PC-3 (cell line): ENCODE measurements at regions not wholly inside any gene's neighbourhood (a gene's known extent, or its start where the extent isn't known, plus 50 kb on each side); places are given as distances from the start of the nearest gene placed in this dataset.

Source experiments
- ATAC-seq: fragments of 200-7000 bp; cut with Tn5 transposase; 2 replicates; pipeline ENCODE4 v1.9.1; 2020; ENCODE audit warnings: mild to moderate bottlenecking, moderate library complexity
- BruUV-seq: library from RNA; stranded (reverse); fragments of 400-500 nt; replicated peaks from 2 replicates; lab custom pipeline; 2021; lab: Mats Ljungman, UMichigan
- CTCF ChIA-PET: fragments of 300-600 bp; sonication (Branson Sonifier 250); formaldehyde crosslinking; loops from one replicate; lab custom pipeline; 2022; ENCODE audit warnings: antibody characterized with exemption; lab: Charles Lee
- POLR2A ChIA-PET: fragments of 300-600 bp; sonication (Branson Sonifier 250); formaldehyde crosslinking; loops from one replicate; lab custom pipeline; 2022; ENCODE audit warnings: antibody characterized with exemption; ENCODE audit not compliant: unreplicated experiment; lab: Charles Lee
- DNase-seq: peaks from one replicate; pipeline ENCODE4 v3.0.0-alpha.2; 2015
- H2AFZ ChIP-seq: fragments of 300-600 bp; sonication (generic); 2 replicates; pipeline ENCODE4 v1.6.0; 2016; ENCODE audit warnings: antibody characterized with exemption, low read length
- H3F3A ChIP-seq: fragments of 300-600 bp; sonication (generic); one replicate; pipeline ENCODE4 v1.6.0; 2017; ENCODE audit warnings: antibody characterized with exemption, low read length, control low read depth, mild to moderate bottlenecking; ENCODE audit not compliant: unreplicated experiment
- H3K27ac ChIP-seq: fragments of 300-600 bp; sonication (generic); 2 replicates; pipeline ENCODE4 v1.5.1; 2016; ENCODE audit warnings: mild to moderate bottlenecking, low read length
- H3K27me3 ChIP-seq: fragments of 300-600 bp; sonication (generic); 2 replicates; pipeline ENCODE4 v1.6.1; 2016; ENCODE audit warnings: low read length, mixed read lengths
- H3K36me3 ChIP-seq: fragments of 300-600 bp; sonication (generic); 2 replicates; pipeline ENCODE4 v1.6.1; 2016; ENCODE audit warnings: low read depth, mixed run types, low read length, mixed read lengths
- H3K4me1 ChIP-seq: fragments of 300-600 bp; sonication (generic); 2 replicates; pipeline ENCODE4 v1.5.1; 2016; ENCODE audit warnings: low read length; ENCODE audit not compliant: insufficient read depth
- H3K4me2 ChIP-seq: fragments of 300-600 bp; sonication (generic); 2 replicates; pipeline ENCODE4 v1.6.0; 2016; ENCODE audit warnings: low read length
- H3K4me3 ChIP-seq: fragments of 300-600 bp; sonication (generic); 2 replicates; pipeline ENCODE4 v1.5.1; 2016; ENCODE audit warnings: mild to moderate bottlenecking, low read length, mixed read lengths
- H3K79me2 ChIP-seq: fragments of 300-600 bp; sonication (generic); 2 replicates; pipeline ENCODE4 v1.6.1; 2017; ENCODE audit warnings: low read length, mixed read lengths
- H3K9ac ChIP-seq: fragments of 300-600 bp; sonication (generic); 2 replicates; pipeline ENCODE4 v1.6.0; 2016; ENCODE audit warnings: mild to moderate bottlenecking, low read length
- H3K9me2 ChIP-seq: fragments of 300-600 bp; sonication (generic); replicated peaks from 2 replicates; pipeline ENCODE4 v1.6.1; 2016; ENCODE audit warnings: mixed run types, low read length, mixed read lengths
- H3K9me3 ChIP-seq: fragments of 300-600 bp; sonication (generic); 2 replicates; pipeline ENCODE4 v1.6.1; 2016; ENCODE audit warnings: low read length, mixed read lengths
- H4K20me1 ChIP-seq: fragments of 300-600 bp; sonication (generic); 2 replicates; pipeline ENCODE4 v1.6.1; 2016; ENCODE audit warnings: low read length, mixed read lengths
- CTCF ChIP-seq: fragments of 300-600 bp; sonication (generic); conservative IDR thresholded peaks from 2 replicates; pipeline ENCODE4 v1.5.1; 2017; ENCODE audit warnings: antibody characterized with exemption, low read depth, mild to moderate bottlenecking, low read length
- EZH2 ChIP-seq: fragments of 300-600 bp; sonication (generic); IDR thresholded peaks from one replicate; pipeline ENCODE4 v1.6.1; 2017; ENCODE audit warnings: antibody characterized with exemption, mild to moderate bottlenecking, low read length; ENCODE audit not compliant: unreplicated experiment
- EZH2phosphoT487 ChIP-seq: fragments of 300-600 bp; sonication (generic); IDR thresholded peaks from 2 replicates; pipeline ENCODE4 v1.6.1; 2018; ENCODE audit warnings: mild to moderate bottlenecking, antibody characterized with exemption, low read length, borderline replicate concordance
- intact Hi-C: fragments of 100-400 bp; cut with micrococcal nuclease; formaldehyde crosslinking; loops from 2 replicates; pipeline ENCODE4 v1.9.0; 2023

GRCh38 chr19:27935669-27936068 is 1277.3 kb downstream of the UQCRFS1 start:
- DNase-seq: no peak
- no peaks in the 10 kb centered on the region for H3K79me2 ChIP-seq
- TF ChIP-seq CTCF (no peak), EZH2phosphoT487 (no peak), EZH2 (no peak)
- no peak overlapping the region for H3K4me3 ChIP-seq
- H3K9me3 ChIP-seq: no peaks in the 10 kb centered on the region
- H3K27ac ChIP-seq: no peak overlapping the region
- CTCF ChIA-PET: no interaction called here
- H3K4me2 ChIP-seq: no peak overlapping the region
- no peaks in the 10 kb centered on the region for H3F3A ChIP-seq
- no peaks in the 10 kb centered on the region for H3K27me3 ChIP-seq
- H3K4me1 ChIP-seq: no peaks in the 10 kb centered on the region
- no peaks in the 10 kb centered on the region for H3K36me3 ChIP-seq
- intact Hi-C loops: no loop called here
- POLR2A ChIA-PET: interaction anchor here (0.6 kb wide), 1 partner anchor 57 kb away, joined by 4 read pairs; no protein-coding TSS in a partner anchor
- no peaks in the 10 kb centered on the region for H4K20me1 ChIP-seq
- no peaks in the 10 kb centered on the region for H3K9me2 ChIP-seq
- ATAC-seq: no peak
- no peak overlapping the region for H3K9ac ChIP-seq
- BruUV-seq: no TSS peak
- no peak overlapping the region for H2AFZ ChIP-seq

- Histone ChIP-seq H4K20me1 (no peaks in the 10 kb centered on the region), H2AFZ (no peak overlapping the region), H3K4me2 (no peak overlapping the region), H3K9me2 (no peaks in the 10 kb centered on the region), H3K4me1 (no peaks in the 10 kb centered on the region), H3F3A (no peaks in the 10 kb centered on the region), H3K9ac (no peak overlapping the region), H3K27me3 (no peaks in the 10 kb centered on the region), H3K79me2 (no peaks in the 10 kb centered on the region), H3K36me3 (no peaks in the 10 kb centered on the region), H3K9me3 (no peaks in the 10 kb centered on the region), H3K27ac (no peak overlapping the region), H3K4me3 (no peak overlapping the region)
- ChIA-PET POLR2A (no interaction called here), CTCF (no interaction called here)
- DNase-seq (no peak), ATAC-seq (no peak)
- BruUV-seq: no TSS peak
- intact Hi-C loops: no loop called here
- TF ChIP-seq EZH2phosphoT487: no peak
- no peak for TF ChIP-seq CTCF
- TF ChIP-seq EZH2: no peak
These were observed 1283.6 kb downstream of the UQCRFS1 start for GRCh38 chr19:27929399-27929798.

- no peaks in the 10 kb centered on the region for H3K4me1 ChIP-seq
- intact Hi-C loops: no loop called here
- H3K9me2 ChIP-seq: no peaks in the 10 kb centered on the region
- H3K9me3 ChIP-seq: no peaks in the 10 kb centered on the region
- BruUV-seq: no TSS peak
- no peaks in the 10 kb centered on the region for H3K27me3 ChIP-seq
- TF ChIP-seq EZH2: no peak
- no peak for TF ChIP-seq CTCF
- TF ChIP-seq EZH2phosphoT487: no peak
- no peaks in the 10 kb centered on the region for H4K20me1 ChIP-seq
- ChIA-PET CTCF (no interaction called here), POLR2A (no interaction called here)
- H3K36me3 ChIP-seq: no peaks in the 10 kb centered on the region
- ATAC-seq (no peak), DNase-seq (no peak)
- no peak overlapping the region for H3K9ac ChIP-seq
- no peaks in the 10 kb centered on the region for H3K79me2 ChIP-seq
- H3K4me2 ChIP-seq: no peak overlapping the region
- no peak overlapping the region for H3K27ac ChIP-seq
- no peaks in the 10 kb centered on the region for H3F3A ChIP-seq
- no peak overlapping the region for H2AFZ ChIP-seq
- no peak overlapping the region for H3K4me3 ChIP-seq
These were observed 1287.7 kb downstream of the UQCRFS1 start for GRCh38 chr19:27925202-27925601.
